ENCODE measurements at regions not wholly inside any gene's neighbourhood (a gene's known extent, or its start where the extent isn't known, plus 50 kb on each side); places are given as distances from the start of the nearest gene placed in this dataset. TPM values are rescaled to one million over a fixed set of nuclear protein-coding genes. Genes with fewer than 3 reads are reported as not detected.
"Not testable (repeated sequence)": the region's sequence is repeated elsewhere in the genome, so short reads cannot be mapped to it uniquely, and the experiment has no call there.

- DNase-seq (ENCODE audit: extremely low spot score, unreplicated experiment); H3K4me1 Mint-ChIP-seq (ENCODE audit: unreplicated experiment); H3K9me3 Mint-ChIP-seq; H3K4me3 Mint-ChIP-seq; H3K27ac Mint-ChIP-seq; H3K36me3 Mint-ChIP-seq: not testable (repeated sequence)
- H3K27me3 Mint-ChIP-seq = peaks cover 16% of the 10 kb centered on the region
These were observed 61.9 kb upstream of the EEF2KMT start for GRCh38 chr16:5159537-5159936.

DNA sequence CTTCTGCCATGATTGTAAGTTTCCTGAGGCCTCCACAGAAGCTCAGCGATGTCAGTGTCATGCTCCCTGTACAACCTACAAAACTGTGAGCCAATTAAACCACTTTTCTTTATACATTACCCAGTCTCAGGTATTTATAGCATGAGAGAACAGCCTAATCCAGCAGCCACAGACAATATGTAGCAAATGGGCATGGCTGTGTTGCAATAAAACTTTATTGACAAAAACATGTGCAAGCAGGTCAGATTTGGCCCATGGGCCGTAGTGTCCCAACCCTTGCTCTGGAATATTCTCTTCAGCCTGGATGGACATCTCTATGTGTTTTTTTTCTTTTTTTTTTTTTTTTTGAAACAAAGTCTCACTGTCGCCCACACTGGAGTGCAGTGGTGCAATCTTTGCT lies 60.9 kb upstream of the EEF2KMT start:
- peaks cover 5% of the 10 kb centered on the region for H3K9me3 Mint-ChIP-seq
- no peak for DNase-seq (ENCODE audit: extremely low spot score, unreplicated experiment)
- no peak overlapping the region for H3K4me3 Mint-ChIP-seq
- H3K27ac Mint-ChIP-seq = no peak overlapping the region
- H3K36me3 Mint-ChIP-seq = no peaks in the 10 kb centered on the region
- H3K27me3 Mint-ChIP-seq = peaks cover 16% of the 10 kb centered on the region
- TF ChIP-seq CTCF (conservative IDR thresholded peaks at IDR 0.05) = no peak
- H3K4me1 Mint-ChIP-seq (ENCODE audit: unreplicated experiment) = no peaks in the 10 kb centered on the region

- H3K36me3 Mint-ChIP-seq; H3K4me3 Mint-ChIP-seq; H3K4me1 Mint-ChIP-seq (ENCODE audit: unreplicated experiment); H3K27ac Mint-ChIP-seq; H3K9me3 Mint-ChIP-seq; DNase-seq (ENCODE audit: extremely low spot score, unreplicated experiment): not testable (repeated sequence)
- H3K27me3 Mint-ChIP-seq = peaks cover 13% of the 10 kb centered on the region
These were observed 58.9 kb upstream of the EEF2KMT start for GRCh38 chr16:5156486-5156885.

DNA sequence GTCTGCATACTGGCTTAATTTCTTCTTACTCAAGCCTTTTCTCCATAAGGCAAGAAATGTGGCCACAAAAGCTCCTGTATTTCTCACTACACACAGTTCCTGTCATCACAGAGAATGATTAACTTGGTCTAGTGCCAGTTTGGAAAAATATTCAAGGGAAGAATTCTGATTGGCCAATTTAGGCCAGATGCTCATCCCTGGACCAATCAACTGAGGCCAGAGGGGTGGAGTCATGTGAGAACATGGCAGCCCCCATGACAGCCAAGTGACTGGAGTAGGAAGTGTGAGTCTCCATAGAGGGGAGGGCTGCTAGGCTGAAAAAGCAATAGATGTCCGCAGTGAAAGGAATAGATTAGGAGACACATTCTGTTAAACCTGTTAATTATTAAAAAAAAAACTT lies 56.4 kb upstream of the EEF2KMT start:
- H3K9me3 Mint-ChIP-seq; DNase-seq (ENCODE audit: extremely low spot score, unreplicated experiment): not testable (repeated sequence)

DNA sequence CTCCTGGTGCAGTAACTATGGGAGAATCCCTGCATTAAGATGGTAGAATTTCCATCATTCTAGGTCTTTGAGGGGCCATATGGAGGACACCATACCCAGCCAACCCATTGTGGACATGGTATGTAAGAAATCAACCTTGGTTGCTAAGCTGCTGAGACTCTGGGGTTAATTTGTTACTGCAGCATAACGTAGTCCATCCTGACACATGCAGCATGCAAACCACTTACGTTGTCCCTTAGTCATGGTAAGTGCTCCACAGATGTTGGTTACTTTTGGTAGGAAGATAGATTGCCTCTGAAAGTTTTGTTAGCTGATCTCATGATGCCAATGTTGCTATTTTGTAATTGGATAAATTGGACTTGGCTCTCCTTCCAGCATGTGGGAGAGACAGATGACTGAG lies 53.8 kb upstream of the EEF2KMT start:
- H3K4me1 Mint-ChIP-seq (ENCODE audit: unreplicated experiment) = not testable (repeated sequence)

More for the DNA sequence above, 56.4 kb upstream of the EEF2KMT start:
- not testable (repeated sequence) for H3K4me1 Mint-ChIP-seq (ENCODE audit: unreplicated experiment); H3K36me3 Mint-ChIP-seq; H3K27ac Mint-ChIP-seq; H3K27me3 Mint-ChIP-seq; H3K4me3 Mint-ChIP-seq

More for the DNA sequence above, 53.8 kb upstream of the EEF2KMT start:
- not testable (repeated sequence) for H3K4me3 Mint-ChIP-seq; DNase-seq (ENCODE audit: extremely low spot score, unreplicated experiment); H3K9me3 Mint-ChIP-seq; H3K27ac Mint-ChIP-seq; H3K36me3 Mint-ChIP-seq; H3K27me3 Mint-ChIP-seq

Small RNA genes lying in the stretch of these regions (microRNA-seq; reads per million reads assigned to microRNA genes)
- not detected for gene MIR8065
